SK-N-SH treated with all-trans-retinoic acid at 6 μM for 48 hours (cell line): ENCODE measurements at regions not wholly inside any gene's neighbourhood (a gene's known extent, or its start where the extent isn't known, plus 50 kb on each side); places are given as distances from the start of the nearest gene placed in this dataset.
"Not testable (repeated sequence)": the region's sequence is repeated elsewhere in the genome, so short reads cannot be mapped to it uniquely, and the experiment has no call there.

ENCODE experiments used
- OSR1 ChIP-seq: fragments of 250-450 bp; sonication (Bioruptor Pico); IDR thresholded peaks from 2 replicates; pipeline ENCODE4 v1.8.0; 2022; ENCODE audit warnings: moderate library complexity, mild to moderate bottlenecking, inconsistent platforms
- PATZ1 ChIP-seq: fragments of 250-450 bp; sonication (Bioruptor Pico); IDR thresholded peaks from 2 replicates; pipeline ENCODE4 v1.8.0; 2020; ENCODE audit warnings: mild to moderate bottlenecking, moderate library complexity, borderline replicate concordance
- PPARA ChIP-seq: fragments of 250-450 bp; sonication (Bioruptor Pico); IDR thresholded peaks from 2 replicates; pipeline ENCODE4 v1.5.0; 2020; ENCODE audit warnings: mild to moderate bottlenecking, borderline replicate concordance
- RARB ChIP-seq: fragments of 250-450 bp; sonication (Bioruptor Pico); IDR thresholded peaks from 2 replicates; pipeline ENCODE4 v1.8.0; 2021; ENCODE audit warnings: mild to moderate bottlenecking, moderate library complexity
- SNAI2 ChIP-seq: fragments of 250-450 bp; sonication (Bioruptor Pico); IDR thresholded peaks from 2 replicates; pipeline ENCODE4 v1.5.0; 2020; ENCODE audit warnings: mild to moderate bottlenecking, moderate library complexity
- TSHZ2 ChIP-seq: fragments of 250-450 bp; sonication (Bioruptor Pico); IDR thresholded peaks from 2 replicates; pipeline ENCODE4 v1.5.0; 2020; ENCODE audit warnings: mild to moderate bottlenecking, moderate library complexity
- ZFP3 ChIP-seq: fragments of 250-450 bp; sonication (Bioruptor Pico); IDR thresholded peaks from 2 replicates; pipeline ENCODE4 v1.5.0; 2020; ENCODE audit warnings: mild to moderate bottlenecking, moderate library complexity
- ZFP30 ChIP-seq: fragments of 450-650 bp; formaldehyde crosslinking; IDR thresholded peaks from 2 replicates; pipeline ENCODE4 v1.5.0; 2022; ENCODE audit warnings: mild to moderate bottlenecking, moderate library complexity
- TF ChIP-seq, protein P1 (sequence below): fragments of 250-450 bp; sonication (Bioruptor Pico); IDR thresholded peaks from 2 replicates; pipeline ENCODE4 v1.5.1; 2020; ENCODE audit warnings: low read depth, mild to moderate bottlenecking, moderate library complexity

- not testable (repeated sequence) for TF ChIP-seq OSR1 (CRISPR knock-in tag); PATZ1 (CRISPR knock-in tag); PPARA (CRISPR knock-in tag); RARB (CRISPR knock-in tag); SNAI2 (CRISPR knock-in tag); ZFP3; ZFP30 (CRISPR knock-in tag); TSHZ2 (CRISPR knock-in tag)
- TF ChIP-seq, protein P1, sequence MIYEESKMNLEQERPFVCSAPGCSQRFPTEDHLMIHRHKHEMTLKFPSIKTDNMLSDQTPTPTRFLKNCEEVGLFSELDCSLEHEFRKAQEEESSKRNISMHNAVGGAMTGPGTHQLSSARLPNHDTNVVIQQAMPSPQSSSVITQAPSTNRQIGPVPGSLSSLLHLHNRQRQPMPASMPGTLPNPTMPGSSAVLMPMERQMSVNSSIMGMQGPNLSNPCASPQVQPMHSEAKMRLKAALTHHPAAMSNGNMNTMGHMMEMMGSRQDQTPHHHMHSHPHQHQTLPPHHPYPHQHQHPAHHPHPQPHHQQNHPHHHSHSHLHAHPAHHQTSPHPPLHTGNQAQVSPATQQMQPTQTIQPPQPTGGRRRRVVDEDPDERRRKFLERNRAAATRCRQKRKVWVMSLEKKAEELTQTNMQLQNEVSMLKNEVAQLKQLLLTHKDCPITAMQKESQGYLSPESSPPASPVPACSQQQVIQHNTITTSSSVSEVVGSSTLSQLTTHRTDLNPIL, result not testable (repeated sequence)
Observed at GRCh38 chr17:77290759-77291558, 150.2 kb downstream of the SEC14L1 start.
